GM23338 (cell line): ENCODE measurements at regions not wholly inside any gene's neighbourhood (a gene's known extent, or its start where the extent isn't known, plus 50 kb on each side); places are given as distances from the start of the nearest gene placed in this dataset.

Experiments
- ATAC-seq: fragments of 200-7000 bp; cut with Tn5 transposase; 3 replicates; pipeline ENCODE4 v1.9.1; 2020
- DNase-seq: peaks from one replicate; pipeline ENCODE4 v3.0.0-alpha.2; 2015; ENCODE audit warnings: low spot score
- H2AFZ ChIP-seq: fragments of 200-600 bp; sonication (generic); 2 replicates; pipeline ENCODE4 v1.8.0; 2016; ENCODE audit warnings: antibody characterized with exemption, mild to moderate bottlenecking, moderate library complexity
- H3F3A ChIP-seq: fragments of 200-600 bp; sonication (generic); replicated peaks from 2 replicates; pipeline ENCODE4 v1.8.0; 2017; ENCODE audit warnings: antibody characterized with exemption, mixed run types, low read depth
- H3K27ac ChIP-seq: fragments of 200-600 bp; sonication (generic); 2 replicates; pipeline ENCODE4 v1.6.1; 2016; ENCODE audit warnings: low read depth
- H3K27me3 ChIP-seq: fragments of 200-600 bp; sonication (generic); 2 replicates; pipeline ENCODE4 v1.8.0; 2016; ENCODE audit warnings: mild to moderate bottlenecking, mixed run types, moderate library complexity; ENCODE audit not compliant: insufficient read depth
- H3K36me3 ChIP-seq: fragments of 200-600 bp; sonication (generic); 2 replicates; pipeline ENCODE4 v1.8.0; 2016; ENCODE audit warnings: mild to moderate bottlenecking; ENCODE audit not compliant: insufficient read depth
- H3K4me1 ChIP-seq: fragments of 200-600 bp; sonication (generic); 2 replicates; pipeline ENCODE4 v1.8.0; 2016; ENCODE audit warnings: mild to moderate bottlenecking, moderate library complexity; ENCODE audit not compliant: insufficient read depth
- H3K4me2 ChIP-seq: fragments of 200-600 bp; sonication (generic); 2 replicates; pipeline ENCODE4 v1.7.1; 2017; ENCODE audit warnings: mixed run types
- H3K4me3 ChIP-seq: fragments of 200-600 bp; sonication (generic); 2 replicates; pipeline ENCODE4 v1.6.1; 2016; ENCODE audit warnings: mixed run types
- H3K79me2 ChIP-seq: fragments of 200-600 bp; sonication (generic); replicated peaks from 2 replicates; pipeline ENCODE4 v1.8.0; 2017; ENCODE audit warnings: mild to moderate bottlenecking; ENCODE audit not compliant: insufficient read depth
- H3K9me2 ChIP-seq: fragments of 200-600 bp; sonication (generic); 2 replicates; pipeline ENCODE4 v1.8.0; 2017; ENCODE audit not compliant: insufficient read depth
- H4K20me1 ChIP-seq: fragments of 200-600 bp; sonication (generic); replicated peaks from 2 replicates; pipeline ENCODE4 v1.8.0; 2017; ENCODE audit warnings: mild to moderate bottlenecking; ENCODE audit not compliant: insufficient read depth
- H3K27ac Mint-ChIP-seq: 2 replicates; pipeline ENCODE4 v1.8.0; 2020; ENCODE audit warnings: inconsistent platforms, mild to moderate bottlenecking, moderate library complexity, mixed read lengths
- H3K27me3 Mint-ChIP-seq: 3 replicates; pipeline ENCODE4 v1.8.0; 2022; ENCODE audit warnings: low read depth, mild to moderate bottlenecking, moderate library complexity, mixed read lengths, inconsistent platforms; ENCODE audit not compliant: insufficient read depth, poor library complexity
- H3K36me3 Mint-ChIP-seq: 3 replicates; pipeline ENCODE4 v1.8.0; 2021; ENCODE audit warnings: low read depth, mild to moderate bottlenecking, inconsistent platforms, moderate library complexity, mixed read lengths
- H3K4me1 Mint-ChIP-seq: 3 replicates; pipeline ENCODE4 v1.8.0; 2020; ENCODE audit warnings: mild to moderate bottlenecking, inconsistent platforms, mixed read lengths
- H3K4me3 Mint-ChIP-seq: 3 replicates; pipeline ENCODE4 v1.8.0; 2021; ENCODE audit warnings: moderate library complexity, mild to moderate bottlenecking, inconsistent platforms, mixed read lengths
- H3K9me3 Mint-ChIP-seq: 3 replicates; pipeline ENCODE4 v1.8.0; 2020; ENCODE audit warnings: moderate library complexity, mild to moderate bottlenecking, inconsistent platforms, mixed read lengths
- CREB1 ChIP-seq: fragments of 250-450 bp; sonication (Bioruptor Pico); IDR thresholded peaks from 2 replicates; pipeline ENCODE4 v1.5.0; 2020; ENCODE audit warnings: low read depth, mild to moderate bottlenecking, moderate library complexity
- CTCF ChIP-seq, 2 experiments: fragments of 200-600 bp in 1 of 2; sonication (generic) in 1 of 2; conservative IDR thresholded peaks; 2 replicates each; pipeline versions ENCODE4 v1.5.1 to v1.6.1; 2016 to 2017; ENCODE audit warnings: antibody characterized with exemption in 2 of 2, low read depth in 2 of 2, mild to moderate bottlenecking in 2 of 2, moderate library complexity in 1 of 2
- ETS1 ChIP-seq: IDR thresholded peaks from 2 replicates; pipeline ENCODE4 v1.6.1; 2016; ENCODE audit warnings: antibody characterized with exemption
- EZH2phosphoT487 ChIP-seq: fragments of 200-600 bp; sonication (generic); IDR thresholded peaks from one replicate; pipeline ENCODE4 v1.8.1; 2018; ENCODE audit warnings: antibody characterized with exemption; ENCODE audit not compliant: unreplicated experiment
- POLR2AphosphoS5 ChIP-seq: IDR thresholded peaks from 2 replicates; pipeline ENCODE4 v1.6.1; 2016; ENCODE audit warnings: antibody characterized with exemption, low read depth
- ZNF114 ChIP-seq: fragments of 250-450 bp; sonication (Bioruptor Pico); IDR thresholded peaks from 2 replicates; pipeline ENCODE4 v1.5.0; 2020; ENCODE audit warnings: mild to moderate bottlenecking, moderate library complexity
- ZNF331 ChIP-seq: fragments of 250-450 bp; sonication (Bioruptor Pico); IDR thresholded peaks from 2 replicates; pipeline ENCODE4 v1.5.0; 2020; ENCODE audit warnings: low read depth, mild to moderate bottlenecking, moderate library complexity
- ZNF462 ChIP-seq: fragments of 250-450 bp; sonication (Bioruptor Pico); IDR thresholded peaks from 2 replicates; pipeline ENCODE4 v1.5.0; 2020; ENCODE audit warnings: mild to moderate bottlenecking, moderate library complexity

- TF ChIP-seq CTCF (conservative IDR thresholded peaks at IDR 0.05; ENCODE audit: low read depth in 2 of 2) (no peak), ZNF462 (CRISPR knock-in tag) (no peak), ZNF114 (CRISPR knock-in tag) (no peak), CREB1 (CRISPR knock-in tag) (no peak)
Measured at GRCh38 chrX:40457406-40457805, 123.4 kb upstream of the ATP6AP2 start (continued).

GRCh38 chrX:40452031-40452430 is 128.7 kb upstream of the ATP6AP2 start:
- H3K9me2 ChIP-seq, result no peaks in the 10 kb centered on the region
- H4K20me1 ChIP-seq, result no peaks in the 10 kb centered on the region
- peaks cover 3% of the 10 kb centered on the region for H3K27me3 Mint-ChIP-seq
- H2AFZ ChIP-seq, result no peak overlapping the region
- H3K9me3 Mint-ChIP-seq, result peaks cover 12% of the 10 kb centered on the region
- H3K4me1 ChIP-seq, result no peaks in the 10 kb centered on the region; the same call in 1 of the 2 replicates
- H3K36me3 Mint-ChIP-seq, result peaks cover 5% of the 10 kb centered on the region; the same call in 1 of the 3 replicates
- H3K27ac ChIP-seq, result no peak overlapping the region
- no peaks in the 10 kb centered on the region for H3K36me3 ChIP-seq
- H3K27me3 ChIP-seq, result no peaks in the 10 kb centered on the region
- H3K79me2 ChIP-seq, result no peaks in the 10 kb centered on the region
- ATAC-seq, result no peak
- no peak overlapping the region for H3K4me2 ChIP-seq
- no peak overlapping the region for H3K4me3 Mint-ChIP-seq
- peaks cover 3% of the 10 kb centered on the region; the same call in 1 of the 3 replicates for H3K4me1 Mint-ChIP-seq
- no peak for DNase-seq
- H3K4me3 ChIP-seq, result no peak overlapping the region
- no peak overlapping the region for H3K27ac Mint-ChIP-seq
- no peaks in the 10 kb centered on the region for H3F3A ChIP-seq
- TF ChIP-seq EZH2phosphoT487 (no peak), ETS1 (no peak), POLR2AphosphoS5 (no peak), ZNF331 (CRISPR knock-in tag) (no peak)
